C4-2B (cell line): ENCODE measurements at regions not wholly inside any gene's neighbourhood (a gene's known extent, or its start where the extent isn't known, plus 50 kb on each side); places are given as distances from the start of the nearest gene placed in this dataset.

Experiments
- CTCF ChIP-seq: fragments of 450-650 bp; conservative IDR thresholded peaks from 2 replicates; pipeline ENCODE4 v1.5.1; 2017; ENCODE audit warnings: mild to moderate bottlenecking
- ZFX ChIP-seq: fragments of 450-650 bp; IDR thresholded peaks from 2 replicates; pipeline ENCODE4 v1.6.1; 2017

GRCh38 chr21:32834211-32834915 is 62.8 kb upstream of the PAXBP1 start:
- TF ChIP-seq CTCF (no peak), ZFX (no peak)
